ENCODE measurements at regions not wholly inside any gene's neighbourhood (a gene's known extent, or its start where the extent isn't known, plus 50 kb on each side); places are given as distances from the start of the nearest gene placed in this dataset.
A peak's percentile ranks its signal among the peaks of the same experiment; 100 is the strongest.

DNA sequence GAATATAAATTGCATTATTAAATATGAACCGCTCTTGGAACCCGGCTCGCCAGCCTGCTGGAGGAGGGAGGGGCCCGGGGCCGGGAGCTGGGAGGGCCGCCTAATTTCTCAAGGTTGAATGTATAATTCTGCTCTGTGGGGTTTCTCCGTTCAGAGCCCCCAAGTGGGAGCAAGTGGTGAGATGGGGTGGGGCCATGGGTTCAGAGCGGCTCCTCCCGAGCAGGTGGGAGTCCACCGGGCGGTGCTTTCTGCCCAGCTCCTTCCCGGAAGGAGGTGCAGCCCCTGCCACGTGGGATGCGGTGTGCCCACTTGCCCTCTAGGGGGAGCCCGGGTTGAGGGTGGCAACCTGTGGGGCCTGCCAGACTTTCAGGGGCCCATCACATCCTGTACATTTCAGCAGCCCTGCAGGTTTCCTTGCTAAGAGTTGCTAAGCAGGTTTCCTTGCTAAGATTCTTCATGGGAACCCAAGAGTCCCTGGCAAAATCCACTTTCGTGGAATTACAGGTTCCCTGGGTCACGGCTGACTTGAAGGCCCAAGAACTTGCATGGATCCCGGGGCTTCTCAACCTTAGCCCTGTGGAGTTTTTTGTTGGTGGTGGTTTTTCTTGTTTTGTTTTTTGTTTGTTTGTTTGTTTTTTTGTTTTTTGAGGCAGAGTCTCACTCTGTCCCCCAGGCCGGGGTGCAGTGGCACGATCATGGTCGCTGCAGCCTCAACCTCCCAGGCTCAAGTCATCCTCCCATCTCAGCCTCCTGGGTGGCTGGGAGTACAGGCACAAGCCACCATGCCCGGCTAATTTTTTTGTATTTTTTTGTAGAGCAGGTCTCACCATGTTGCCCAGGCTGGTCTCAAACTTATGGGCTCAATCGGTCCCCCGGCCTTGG lies 196.7 kb upstream of the GSE1 start:
- TF ChIP-seq, protein P1, sequence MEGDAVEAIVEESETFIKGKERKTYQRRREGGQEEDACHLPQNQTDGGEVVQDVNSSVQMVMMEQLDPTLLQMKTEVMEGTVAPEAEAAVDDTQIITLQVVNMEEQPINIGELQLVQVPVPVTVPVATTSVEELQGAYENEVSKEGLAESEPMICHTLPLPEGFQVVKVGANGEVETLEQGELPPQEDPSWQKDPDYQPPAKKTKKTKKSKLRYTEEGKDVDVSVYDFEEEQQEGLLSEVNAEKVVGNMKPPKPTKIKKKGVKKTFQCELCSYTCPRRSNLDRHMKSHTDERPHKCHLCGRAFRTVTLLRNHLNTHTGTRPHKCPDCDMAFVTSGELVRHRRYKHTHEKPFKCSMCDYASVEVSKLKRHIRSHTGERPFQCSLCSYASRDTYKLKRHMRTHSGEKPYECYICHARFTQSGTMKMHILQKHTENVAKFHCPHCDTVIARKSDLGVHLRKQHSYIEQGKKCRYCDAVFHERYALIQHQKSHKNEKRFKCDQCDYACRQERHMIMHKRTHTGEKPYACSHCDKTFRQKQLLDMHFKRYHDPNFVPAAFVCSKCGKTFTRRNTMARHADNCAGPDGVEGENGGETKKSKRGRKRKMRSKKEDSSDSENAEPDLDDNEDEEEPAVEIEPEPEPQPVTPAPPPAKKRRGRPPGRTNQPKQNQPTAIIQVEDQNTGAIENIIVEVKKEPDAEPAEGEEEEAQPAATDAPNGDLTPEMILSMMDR (IDR thresholded peaks at IDR 0.05): peak; percentile 84
- TF ChIP-seq POLR2AphosphoS5 (IDR thresholded peaks at IDR 0.05; ENCODE audit: low read depth, low read length) (no peak), SIN3A (IDR thresholded peaks at IDR 0.05; ENCODE audit: borderline replicate concordance, insufficient read depth, low read depth, low read length) (no peak)
- TF ChIP-seq, protein P2, sequence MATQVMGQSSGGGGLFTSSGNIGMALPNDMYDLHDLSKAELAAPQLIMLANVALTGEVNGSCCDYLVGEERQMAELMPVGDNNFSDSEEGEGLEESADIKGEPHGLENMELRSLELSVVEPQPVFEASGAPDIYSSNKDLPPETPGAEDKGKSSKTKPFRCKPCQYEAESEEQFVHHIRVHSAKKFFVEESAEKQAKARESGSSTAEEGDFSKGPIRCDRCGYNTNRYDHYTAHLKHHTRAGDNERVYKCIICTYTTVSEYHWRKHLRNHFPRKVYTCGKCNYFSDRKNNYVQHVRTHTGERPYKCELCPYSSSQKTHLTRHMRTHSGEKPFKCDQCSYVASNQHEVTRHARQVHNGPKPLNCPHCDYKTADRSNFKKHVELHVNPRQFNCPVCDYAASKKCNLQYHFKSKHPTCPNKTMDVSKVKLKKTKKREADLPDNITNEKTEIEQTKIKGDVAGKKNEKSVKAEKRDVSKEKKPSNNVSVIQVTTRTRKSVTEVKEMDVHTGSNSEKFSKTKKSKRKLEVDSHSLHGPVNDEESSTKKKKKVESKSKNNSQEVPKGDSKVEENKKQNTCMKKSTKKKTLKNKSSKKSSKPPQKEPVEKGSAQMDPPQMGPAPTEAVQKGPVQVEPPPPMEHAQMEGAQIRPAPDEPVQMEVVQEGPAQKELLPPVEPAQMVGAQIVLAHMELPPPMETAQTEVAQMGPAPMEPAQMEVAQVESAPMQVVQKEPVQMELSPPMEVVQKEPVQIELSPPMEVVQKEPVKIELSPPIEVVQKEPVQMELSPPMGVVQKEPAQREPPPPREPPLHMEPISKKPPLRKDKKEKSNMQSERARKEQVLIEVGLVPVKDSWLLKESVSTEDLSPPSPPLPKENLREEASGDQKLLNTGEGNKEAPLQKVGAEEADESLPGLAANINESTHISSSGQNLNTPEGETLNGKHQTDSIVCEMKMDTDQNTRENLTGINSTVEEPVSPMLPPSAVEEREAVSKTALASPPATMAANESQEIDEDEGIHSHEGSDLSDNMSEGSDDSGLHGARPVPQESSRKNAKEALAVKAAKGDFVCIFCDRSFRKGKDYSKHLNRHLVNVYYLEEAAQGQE (IDR thresholded peaks at IDR 0.05; ENCODE audit: insufficient read depth in 1 of 2, low read depth in 2 of 2, low read length in 1 of 2): no peak
